ENCODE measurements at regions not wholly inside any gene's neighbourhood (a gene's known extent, or its start where the extent isn't known, plus 50 kb on each side); places are given as distances from the start of the nearest gene placed in this dataset.
"Not testable (repeated sequence)": the region's sequence is repeated elsewhere in the genome, so short reads cannot be mapped to it uniquely, and the experiment has no call there.

DNA sequence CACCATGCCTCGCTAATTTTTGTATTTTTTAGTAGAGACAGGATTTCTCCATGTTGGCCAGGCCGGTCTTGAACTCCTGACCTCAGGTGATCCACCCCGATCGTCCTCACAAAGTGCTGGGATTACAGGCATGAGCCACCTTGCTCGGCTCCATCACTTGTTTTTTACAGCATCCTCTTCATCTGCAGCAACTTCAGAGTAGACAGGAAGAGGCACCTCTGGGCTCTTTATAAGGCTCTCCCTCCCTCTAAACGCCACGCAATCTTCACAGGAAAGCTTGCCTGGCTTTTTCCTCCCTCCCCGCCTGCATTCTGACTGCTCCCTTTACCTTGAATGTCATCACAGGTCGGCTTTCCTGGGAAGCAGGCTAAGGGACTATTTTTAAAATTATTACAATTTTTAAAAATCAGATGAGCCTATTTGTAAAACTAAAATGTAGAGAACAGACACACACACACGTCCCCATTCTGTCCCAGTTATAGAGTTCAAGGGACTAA is 111.5 kb upstream of the LDB2 start:
- no peaks in the 10 kb centered on the region for H3K9me3 Mint-ChIP-seq

DNA sequence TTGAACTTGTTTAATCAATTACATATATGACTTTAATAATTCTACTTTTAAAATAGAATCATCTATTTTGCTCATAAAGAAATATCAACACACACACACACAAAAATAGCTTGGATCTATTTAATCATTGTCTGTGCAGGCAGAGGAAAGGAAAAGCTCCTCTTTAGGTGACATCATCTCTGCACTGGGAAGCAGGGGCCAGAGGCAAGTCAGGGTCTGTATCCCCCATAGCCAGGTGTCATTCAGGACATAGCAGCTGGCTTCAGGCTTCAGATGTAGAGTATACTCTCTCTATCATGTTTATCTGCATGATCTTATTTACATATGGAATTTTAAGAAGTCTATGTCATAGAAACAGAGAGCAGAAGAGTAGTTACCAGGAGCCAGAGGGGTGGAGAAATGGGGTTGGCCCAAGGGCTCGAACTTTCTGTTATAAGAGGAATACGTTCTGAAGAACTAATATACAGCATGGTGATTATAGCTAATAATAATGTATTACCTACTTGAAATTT is 110.4 kb upstream of the LDB2 start:
- Mint-ChIP-seq H3K36me3 (no peaks in the 10 kb centered on the region), H3K4me1 (no peaks in the 10 kb centered on the region), H3K4me3 (no peak overlapping the region), H3K9me3 (no peaks in the 10 kb centered on the region), H3K27ac (no peak overlapping the region), H3K27me3 (no peaks in the 10 kb centered on the region)
- ATAC-seq: no peak

More for the DNA sequence above, 111.5 kb upstream of the LDB2 start:
- Mint-ChIP-seq H3K27me3 (no peaks in the 10 kb centered on the region), H3K4me3 (no peak overlapping the region), H3K4me1 (no peaks in the 10 kb centered on the region), H3K27ac (no peak overlapping the region), H3K36me3 (no peaks in the 10 kb centered on the region)
- no peak for ATAC-seq

- not testable (repeated sequence) for H3K4me1 Mint-ChIP-seq, H3K9me3 Mint-ChIP-seq, H3K27me3 Mint-ChIP-seq, ATAC-seq, H3K36me3 Mint-ChIP-seq, H3K27ac Mint-ChIP-seq, H3K4me3 Mint-ChIP-seq
Measured at GRCh38 chr4:17003606-17004392, 105.4 kb upstream of the LDB2 start.

DNA sequence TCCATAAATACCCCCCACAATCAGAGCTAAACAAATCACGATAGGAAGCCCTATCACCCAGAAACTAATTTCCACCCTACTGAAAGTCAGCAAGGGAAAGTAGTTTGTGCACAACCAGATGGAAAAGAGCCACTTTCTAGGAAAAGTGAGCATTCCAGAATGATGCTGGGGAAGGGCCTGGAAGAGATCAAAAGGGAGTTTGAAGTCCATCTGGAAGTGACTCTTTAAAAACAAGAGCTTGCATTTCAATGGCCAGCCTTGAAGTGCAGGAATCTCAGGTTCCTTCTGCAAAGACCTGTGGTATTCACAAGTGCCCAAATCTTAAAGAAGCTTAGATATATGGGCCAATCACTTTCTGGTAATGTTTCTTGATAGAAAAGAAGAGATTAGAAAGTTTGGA is 97.0 kb upstream of the LDB2 start:
- H3K27ac Mint-ChIP-seq: no peak overlapping the region
- H3K36me3 Mint-ChIP-seq: no peaks in the 10 kb centered on the region

DNA sequence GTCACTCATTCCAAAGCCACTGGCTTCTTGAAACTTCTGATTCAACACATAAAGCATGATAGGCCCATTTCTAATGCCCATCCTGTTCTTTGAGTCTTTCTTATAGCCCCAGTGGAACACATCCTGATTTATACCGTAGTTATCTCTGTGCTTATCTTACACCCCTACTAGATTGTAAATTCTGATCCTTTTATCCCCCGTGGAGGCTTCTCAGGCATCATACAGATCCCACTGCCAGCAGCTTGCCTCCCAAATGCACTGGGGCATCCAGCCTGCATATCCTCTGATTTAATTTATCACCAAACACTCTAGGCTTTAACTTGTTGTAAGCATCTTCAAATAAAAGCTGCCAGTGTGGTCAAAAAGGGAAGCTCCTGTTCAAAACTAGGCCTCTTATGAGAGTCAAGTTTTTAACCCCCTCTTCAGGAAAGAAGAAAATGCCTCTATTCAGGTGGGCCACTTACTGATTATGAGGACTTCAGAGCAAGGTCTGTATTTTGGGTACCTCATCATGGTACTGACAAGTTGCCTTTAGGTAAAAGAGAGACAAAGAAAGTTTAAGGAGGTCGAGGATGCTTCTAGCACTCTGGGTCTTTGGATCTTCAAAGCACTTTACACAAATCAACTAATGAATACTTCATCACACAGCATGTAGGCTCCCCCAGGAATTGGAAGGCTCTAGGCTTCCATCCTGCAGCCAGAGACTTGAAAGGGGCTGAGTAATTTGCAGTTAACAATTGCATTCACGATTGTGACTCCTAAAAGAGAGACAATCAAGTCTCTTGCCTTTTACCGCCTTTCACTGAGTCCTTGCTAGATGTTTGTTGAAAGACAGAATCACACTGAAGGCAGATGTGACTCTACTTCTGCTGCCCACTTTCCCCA is 95.8 kb upstream of the LDB2 start:
- no peaks in the 10 kb centered on the region for H3K27me3 Mint-ChIP-seq
- H3K4me3 Mint-ChIP-seq: no peak overlapping the region
- no peak for ATAC-seq
- H3K4me1 Mint-ChIP-seq: no peaks in the 10 kb centered on the region
- H3K36me3 Mint-ChIP-seq: no peaks in the 10 kb centered on the region
- no peak overlapping the region for H3K27ac Mint-ChIP-seq
- peaks cover 4% of the 10 kb centered on the region for H3K9me3 Mint-ChIP-seq

More for the DNA sequence above, 97.0 kb upstream of the LDB2 start:
- H3K27me3 Mint-ChIP-seq: no peaks in the 10 kb centered on the region
- H3K9me3 Mint-ChIP-seq: peaks cover 4% of the 10 kb centered on the region
- ATAC-seq: no peak
- no peaks in the 10 kb centered on the region for H3K4me1 Mint-ChIP-seq
- no peak overlapping the region for H3K4me3 Mint-ChIP-seq

DNA sequence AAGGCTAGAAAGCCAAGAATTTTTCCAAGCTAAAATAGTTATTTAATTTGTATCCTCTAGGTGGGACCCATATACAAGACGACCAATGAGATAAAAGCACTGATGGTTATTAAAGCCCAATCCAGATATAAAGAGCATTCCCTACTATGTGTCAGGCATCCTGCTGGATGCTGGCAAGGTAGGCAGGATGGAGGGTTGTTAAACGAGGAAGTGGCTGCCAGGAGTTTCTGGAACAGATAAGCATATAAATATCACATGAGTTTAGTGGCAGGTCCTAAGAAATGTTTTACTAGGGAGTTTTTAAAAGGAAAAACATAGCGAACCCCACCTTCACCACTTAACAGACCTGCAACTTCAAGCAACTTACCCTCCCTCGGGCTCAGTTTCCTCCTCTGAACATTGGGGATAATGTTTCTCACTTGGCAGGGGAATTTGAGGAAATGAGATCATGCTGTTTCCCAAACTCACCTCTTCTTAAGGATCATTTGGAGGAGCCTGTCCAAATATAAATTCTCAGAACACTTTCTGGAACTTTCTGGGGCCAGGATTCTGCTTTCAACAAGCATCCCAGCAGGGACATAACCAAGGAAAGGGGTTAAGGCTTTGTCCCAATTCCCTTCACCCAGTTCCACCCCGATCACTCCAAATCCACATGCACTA is 94.3 kb upstream of the LDB2 start:
- Mint-ChIP-seq H3K36me3 (no peaks in the 10 kb centered on the region), H3K27ac (no peak overlapping the region), H3K27me3 (no peaks in the 10 kb centered on the region), H3K4me3 (no peak overlapping the region), H3K9me3 (no peaks in the 10 kb centered on the region), H3K4me1 (no peaks in the 10 kb centered on the region)
- no peak for ATAC-seq

- no peak for ATAC-seq
- no peaks in the 10 kb centered on the region for H3K4me1 Mint-ChIP-seq
- no peak overlapping the region for H3K27ac Mint-ChIP-seq
- H3K27me3 Mint-ChIP-seq: no peaks in the 10 kb centered on the region
- no peaks in the 10 kb centered on the region for H3K36me3 Mint-ChIP-seq
- H3K4me3 Mint-ChIP-seq: no peak overlapping the region
- H3K9me3 Mint-ChIP-seq: no peaks in the 10 kb centered on the region
Measured at GRCh38 chr4:16991450-16991849, 93.0 kb upstream of the LDB2 start.

GRCh38 chr4:16989371-16989770 is 90.9 kb upstream of the LDB2 start:
- ATAC-seq: no peak
- H3K9me3 Mint-ChIP-seq: no peaks in the 10 kb centered on the region

DNA sequence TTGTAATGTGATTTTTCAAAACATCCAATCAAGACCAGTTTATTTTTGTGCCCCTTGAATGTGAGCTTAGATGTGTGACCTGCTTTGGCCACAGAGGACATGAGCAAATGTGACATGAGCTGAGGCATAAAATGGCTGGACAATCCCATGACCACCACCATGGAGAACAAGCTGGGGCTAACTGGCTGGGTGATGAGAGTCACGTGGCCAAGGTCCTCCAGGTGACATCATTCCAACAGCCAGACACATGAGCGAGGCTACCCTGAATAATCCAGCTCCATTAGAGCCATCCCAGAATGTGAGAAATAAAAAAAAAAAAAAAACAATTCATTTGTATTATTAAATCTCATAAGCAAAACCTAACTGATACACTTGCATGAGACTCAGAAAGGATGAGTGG is 90.4 kb upstream of the LDB2 start:
- no peaks in the 10 kb centered on the region for H3K4me1 Mint-ChIP-seq
- H3K36me3 Mint-ChIP-seq: no peaks in the 10 kb centered on the region
- no peak overlapping the region for H3K4me3 Mint-ChIP-seq
- no peaks in the 10 kb centered on the region for H3K9me3 Mint-ChIP-seq
- ATAC-seq: no peak
- H3K27ac Mint-ChIP-seq: no peak overlapping the region
- H3K27me3 Mint-ChIP-seq: no peaks in the 10 kb centered on the region

More at GRCh38 chr4:16989371-16989770, 90.9 kb upstream of the LDB2 start:
- H3K4me1 Mint-ChIP-seq: no peaks in the 10 kb centered on the region
- H3K27ac Mint-ChIP-seq: no peak overlapping the region
- no peaks in the 10 kb centered on the region for H3K27me3 Mint-ChIP-seq
- H3K36me3 Mint-ChIP-seq: no peaks in the 10 kb centered on the region
- no peak overlapping the region for H3K4me3 Mint-ChIP-seq

DNA sequence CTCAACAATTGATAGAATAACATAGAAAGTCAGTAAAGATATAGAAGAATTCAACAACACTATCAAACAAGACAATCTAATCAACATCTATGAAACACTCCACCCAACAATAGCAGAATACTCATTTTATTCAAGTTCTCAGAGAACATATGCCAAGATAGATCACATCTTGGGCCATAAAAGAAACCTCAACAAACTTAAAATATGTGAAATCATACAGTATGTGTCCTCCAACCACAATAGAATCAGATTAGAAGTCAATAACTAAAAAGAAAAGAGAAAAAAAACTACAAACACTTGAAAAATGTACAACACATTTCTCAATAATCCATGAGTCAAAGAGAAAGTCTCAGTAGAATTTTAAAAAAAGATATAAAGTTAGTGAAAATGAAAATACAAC is 78.6 kb upstream of the LDB2 start:
- Mint-ChIP-seq H3K27me3 (no peaks in the 10 kb centered on the region), H3K4me3 (no peak overlapping the region), H3K4me1 (no peaks in the 10 kb centered on the region), H3K27ac (no peak overlapping the region), H3K9me3 (no peaks in the 10 kb centered on the region), H3K36me3 (no peaks in the 10 kb centered on the region)
- no peak for ATAC-seq

DNA sequence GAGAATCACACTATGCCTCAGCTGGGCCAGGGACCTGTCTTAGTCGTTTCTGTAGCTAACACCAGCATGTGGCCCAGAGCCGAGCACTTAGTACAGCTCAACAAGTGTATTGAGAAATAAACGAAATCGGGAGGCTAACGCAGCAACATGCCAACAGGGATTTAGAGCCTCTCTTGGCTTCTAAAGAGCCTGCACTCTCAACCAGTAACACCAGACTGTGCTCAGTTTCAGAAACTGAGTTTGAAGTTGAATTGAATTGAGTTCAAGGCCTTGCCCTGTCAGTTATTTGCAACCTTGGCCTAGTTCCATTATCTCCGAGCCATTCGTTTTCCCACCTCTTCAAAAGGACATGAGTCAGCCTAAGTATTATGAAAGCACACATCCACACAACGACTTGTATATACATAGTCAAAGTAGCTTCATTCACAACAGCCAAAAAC is 71.3 kb upstream of the LDB2 start:
- Mint-ChIP-seq H3K36me3 (no peaks in the 10 kb centered on the region), H3K4me3 (no peak overlapping the region), H3K4me1 (no peaks in the 10 kb centered on the region), H3K9me3 (peaks cover 4% of the 10 kb centered on the region), H3K27me3 (no peaks in the 10 kb centered on the region), H3K27ac (no peak overlapping the region)
- no peak for ATAC-seq

GRCh38 chr4:16967722-16968121 is 69.3 kb upstream of the LDB2 start:
- H3K27ac Mint-ChIP-seq: no peak overlapping the region
- peaks cover 6% of the 10 kb centered on the region for H3K9me3 Mint-ChIP-seq
- H3K36me3 Mint-ChIP-seq: no peaks in the 10 kb centered on the region

GRCh38 chr4:16959305-16959704 is 60.9 kb upstream of the LDB2 start:
- no peaks in the 10 kb centered on the region for H3K4me1 Mint-ChIP-seq
- peaks cover 19% of the 10 kb centered on the region for H3K9me3 Mint-ChIP-seq
- H3K4me3 Mint-ChIP-seq: no peak overlapping the region
- no peak for ATAC-seq
- no peak overlapping the region for H3K27ac Mint-ChIP-seq
- H3K27me3 Mint-ChIP-seq: no peaks in the 10 kb centered on the region
- no peaks in the 10 kb centered on the region for H3K36me3 Mint-ChIP-seq

More at GRCh38 chr4:16967722-16968121, 69.3 kb upstream of the LDB2 start:
- no peaks in the 10 kb centered on the region for H3K27me3 Mint-ChIP-seq
- no peak overlapping the region for H3K4me3 Mint-ChIP-seq
- H3K4me1 Mint-ChIP-seq: no peaks in the 10 kb centered on the region
- no peak for ATAC-seq

GRCh38 chr4:16952896-16953630 is 54.6 kb upstream of the LDB2 start:
- no peak overlapping the region for H3K4me3 Mint-ChIP-seq
- no peaks in the 10 kb centered on the region for H3K27me3 Mint-ChIP-seq
- H3K27ac Mint-ChIP-seq: no peak overlapping the region
- H3K36me3 Mint-ChIP-seq: no peaks in the 10 kb centered on the region
- peaks cover 12% of the 10 kb centered on the region for H3K9me3 Mint-ChIP-seq
- ATAC-seq: no peak
- H3K4me1 Mint-ChIP-seq: no peaks in the 10 kb centered on the region
